Fibroblast of lung (primary cell): ENCODE measurements at regions not wholly inside any gene's neighbourhood (a gene's known extent, or its start where the extent isn't known, plus 50 kb on each side); places are given as distances from the start of the nearest gene placed in this dataset.

Source experiments
- EZH2 ChIP-seq: IDR thresholded peaks from 2 replicates; pipeline ENCODE4 v1.5.1; 2012; ENCODE audit warnings: low read length, control low read depth, mild to moderate bottlenecking; ENCODE audit errors: missing control alignments
- TF ChIP-seq, protein P1 (sequence below), 2 donors: IDR thresholded peaks in 1 of 2; conservative IDR thresholded peaks in 1 of 2; 1 replicate in 1 of 2; 2 replicates in 1 of 2; pipeline ENCODE4 v1.5.1; 2011 to 2012; ENCODE audit warnings: low read length in 2 of 2, control low read depth in 1 of 2, inconsistent platforms in 1 of 2, low read depth in 1 of 2, mild to moderate bottlenecking in 1 of 2

- TF ChIP-seq, protein P1, sequence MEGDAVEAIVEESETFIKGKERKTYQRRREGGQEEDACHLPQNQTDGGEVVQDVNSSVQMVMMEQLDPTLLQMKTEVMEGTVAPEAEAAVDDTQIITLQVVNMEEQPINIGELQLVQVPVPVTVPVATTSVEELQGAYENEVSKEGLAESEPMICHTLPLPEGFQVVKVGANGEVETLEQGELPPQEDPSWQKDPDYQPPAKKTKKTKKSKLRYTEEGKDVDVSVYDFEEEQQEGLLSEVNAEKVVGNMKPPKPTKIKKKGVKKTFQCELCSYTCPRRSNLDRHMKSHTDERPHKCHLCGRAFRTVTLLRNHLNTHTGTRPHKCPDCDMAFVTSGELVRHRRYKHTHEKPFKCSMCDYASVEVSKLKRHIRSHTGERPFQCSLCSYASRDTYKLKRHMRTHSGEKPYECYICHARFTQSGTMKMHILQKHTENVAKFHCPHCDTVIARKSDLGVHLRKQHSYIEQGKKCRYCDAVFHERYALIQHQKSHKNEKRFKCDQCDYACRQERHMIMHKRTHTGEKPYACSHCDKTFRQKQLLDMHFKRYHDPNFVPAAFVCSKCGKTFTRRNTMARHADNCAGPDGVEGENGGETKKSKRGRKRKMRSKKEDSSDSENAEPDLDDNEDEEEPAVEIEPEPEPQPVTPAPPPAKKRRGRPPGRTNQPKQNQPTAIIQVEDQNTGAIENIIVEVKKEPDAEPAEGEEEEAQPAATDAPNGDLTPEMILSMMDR (conservative IDR thresholded peaks at IDR 0.05 in 1 of 2, IDR thresholded peaks at IDR 0.05 in 1 of 2; ENCODE audit: low read depth in 1 of 2, low read length in 2 of 2), result no peak
- TF ChIP-seq EZH2, result no peak
Observed at GRCh38 chr4:97134456-97134855, 1008.8 kb downstream of the STPG2 start.
